ENCODE measurements at regions not wholly inside any gene's neighbourhood (a gene's known extent, or its start where the extent isn't known, plus 50 kb on each side); places are given as distances from the start of the nearest gene placed in this dataset.

- H3K27ac ChIP-seq: no peak overlapping the region
- CTCF ChIA-PET: interaction anchor here (0.6 kb wide), 1 partner anchor 44 kb away, joined by 3 read pairs; no protein-coding TSS in a partner anchor
- TF ChIP-seq CTCF (conservative IDR thresholded peaks at IDR 0.05; ENCODE audit: low read depth): no peak
- POLR2A ChIA-PET (ENCODE audit: low non-redundant PET): no interaction called here
- DNase-seq (ENCODE audit: low spot score): no peak
Observed at GRCh38 chr16:87234601-87235000, 82.6 kb downstream of the C16orf95 start.

DNA sequence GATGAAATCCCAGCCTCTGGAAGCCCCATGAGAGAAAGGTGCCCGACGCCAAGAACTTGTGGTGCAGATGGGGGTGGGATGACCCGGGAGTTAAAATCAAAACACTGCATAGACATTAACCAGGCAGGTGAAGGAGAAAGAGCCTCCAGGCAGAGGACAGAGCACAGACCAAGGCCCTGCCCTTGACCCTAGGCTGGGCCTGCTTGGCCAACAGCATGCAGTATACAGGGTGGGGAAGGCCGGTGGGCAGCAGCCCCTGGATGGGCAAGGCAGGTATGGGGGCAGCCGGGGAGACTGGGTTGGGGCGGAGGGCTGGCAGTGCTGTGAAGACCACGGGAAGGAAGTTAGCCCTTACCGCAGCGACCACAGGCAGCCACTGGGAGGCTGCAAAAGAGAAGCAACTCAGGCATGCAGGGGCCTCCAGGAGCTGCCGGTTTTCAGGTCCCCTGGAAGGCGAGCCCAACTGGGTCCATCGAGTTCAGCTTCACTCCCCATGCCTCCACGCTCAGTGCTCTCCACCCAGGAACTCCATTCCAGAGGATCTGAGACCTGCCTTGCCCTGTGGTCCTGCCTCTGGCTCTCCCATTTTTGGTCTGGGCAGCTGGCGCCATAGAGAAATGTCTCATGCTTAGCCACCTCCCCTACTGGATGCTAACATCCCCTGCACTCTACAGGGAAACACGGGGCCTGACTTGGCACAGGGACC lies 81.2 kb downstream of the C16orf95 start:
- H3K27ac ChIP-seq: no peak overlapping the region
- DNase-seq (ENCODE audit: low spot score): no peak
- TF ChIP-seq CTCF (conservative IDR thresholded peaks at IDR 0.05; ENCODE audit: low read depth): no peak
- ChIA-PET CTCF (interaction anchor here (0.6 kb wide), 2 partner anchors 279 to 691 kb away, joined by 3 read pairs; no protein-coding TSS in a partner anchor), POLR2A (ENCODE audit: low non-redundant PET) (no interaction called here)

DNA sequence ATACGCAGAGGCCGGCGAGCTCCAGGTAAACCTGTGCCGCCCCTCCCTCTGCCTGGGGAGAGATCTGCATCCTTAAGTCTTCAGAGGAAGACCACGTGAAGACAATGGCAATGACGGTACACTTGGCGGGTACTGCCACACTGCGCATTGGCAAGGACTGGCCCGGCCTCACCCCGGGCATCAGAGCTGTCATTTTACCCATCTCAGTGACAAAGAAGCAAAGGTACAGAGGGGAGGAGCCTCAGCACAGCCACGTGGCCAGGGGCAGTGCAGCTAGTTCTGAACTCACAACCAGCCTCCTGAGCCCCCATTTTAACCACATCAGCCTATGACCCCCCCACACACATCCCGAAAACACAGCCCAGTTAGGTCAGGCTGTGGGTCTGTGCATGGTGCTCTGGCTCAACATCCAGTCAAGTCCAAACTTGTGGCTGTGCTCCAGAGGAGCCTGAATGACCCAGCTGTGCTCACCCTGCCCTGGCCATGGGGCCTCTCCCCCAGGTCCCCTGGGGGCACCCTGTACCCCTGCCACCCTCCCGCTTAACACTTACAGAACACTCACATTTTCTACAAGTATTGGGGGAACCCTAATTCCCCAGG lies 80.6 kb downstream of the C16orf95 start:
- CTCF ChIA-PET: interaction anchor here (0.6 kb wide), 3 partner anchors 280 to 692 kb away, joined by 3 read pairs; no protein-coding TSS in a partner anchor
- POLR2A ChIA-PET (ENCODE audit: low non-redundant PET): no interaction called here
- no peak overlapping the region for H3K27ac ChIP-seq
- no peak for DNase-seq (ENCODE audit: low spot score)
- TF ChIP-seq CTCF (conservative IDR thresholded peaks at IDR 0.05; ENCODE audit: low read depth): no peak

GRCh38 chr16:87238361-87238715 lies 78.9 kb downstream of the C16orf95 start:
- DNase-seq (ENCODE audit: low spot score): no peak
- H3K27ac ChIP-seq: peak overlapping the region; percentile 29; the same call in 1 of the 2 replicates
- ChIA-PET POLR2A (ENCODE audit: low non-redundant PET) (no interaction called here), CTCF (interaction anchor here (0.5 to 0.6 kb wide), 2 partner anchors 24 to 161 kb away, joined by 3 to 5 read pairs; no protein-coding TSS in a partner anchor)
- TF ChIP-seq CTCF (conservative IDR thresholded peaks at IDR 0.05; ENCODE audit: low read depth): no peak

DNA sequence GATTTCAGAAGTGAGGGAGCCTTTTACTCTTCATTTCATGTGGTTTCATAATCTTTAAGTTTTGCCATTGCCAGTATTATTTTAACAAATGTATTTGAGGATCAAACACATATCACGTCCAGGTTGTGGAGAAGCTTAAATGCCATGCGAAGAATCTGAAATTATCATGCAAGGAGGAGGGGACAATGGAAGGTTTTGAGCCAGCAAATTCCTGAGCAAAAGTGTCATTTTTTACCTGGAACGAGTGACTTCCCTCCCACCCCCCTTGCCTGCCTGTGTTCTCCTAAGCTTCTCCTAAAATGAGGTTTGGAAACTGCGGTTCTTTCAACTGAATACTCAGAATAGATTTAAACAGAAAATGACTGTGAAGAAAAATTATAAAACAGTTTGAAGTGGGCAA lies 77.6 kb downstream of the C16orf95 start:
- no peak for TF ChIP-seq CTCF (conservative IDR thresholded peaks at IDR 0.05; ENCODE audit: low read depth)
- CTCF ChIA-PET: no interaction called here
- POLR2A ChIA-PET (ENCODE audit: low non-redundant PET): no interaction called here
- no peak overlapping the region for H3K27ac ChIP-seq
- DNase-seq (ENCODE audit: low spot score): no peak

DNA sequence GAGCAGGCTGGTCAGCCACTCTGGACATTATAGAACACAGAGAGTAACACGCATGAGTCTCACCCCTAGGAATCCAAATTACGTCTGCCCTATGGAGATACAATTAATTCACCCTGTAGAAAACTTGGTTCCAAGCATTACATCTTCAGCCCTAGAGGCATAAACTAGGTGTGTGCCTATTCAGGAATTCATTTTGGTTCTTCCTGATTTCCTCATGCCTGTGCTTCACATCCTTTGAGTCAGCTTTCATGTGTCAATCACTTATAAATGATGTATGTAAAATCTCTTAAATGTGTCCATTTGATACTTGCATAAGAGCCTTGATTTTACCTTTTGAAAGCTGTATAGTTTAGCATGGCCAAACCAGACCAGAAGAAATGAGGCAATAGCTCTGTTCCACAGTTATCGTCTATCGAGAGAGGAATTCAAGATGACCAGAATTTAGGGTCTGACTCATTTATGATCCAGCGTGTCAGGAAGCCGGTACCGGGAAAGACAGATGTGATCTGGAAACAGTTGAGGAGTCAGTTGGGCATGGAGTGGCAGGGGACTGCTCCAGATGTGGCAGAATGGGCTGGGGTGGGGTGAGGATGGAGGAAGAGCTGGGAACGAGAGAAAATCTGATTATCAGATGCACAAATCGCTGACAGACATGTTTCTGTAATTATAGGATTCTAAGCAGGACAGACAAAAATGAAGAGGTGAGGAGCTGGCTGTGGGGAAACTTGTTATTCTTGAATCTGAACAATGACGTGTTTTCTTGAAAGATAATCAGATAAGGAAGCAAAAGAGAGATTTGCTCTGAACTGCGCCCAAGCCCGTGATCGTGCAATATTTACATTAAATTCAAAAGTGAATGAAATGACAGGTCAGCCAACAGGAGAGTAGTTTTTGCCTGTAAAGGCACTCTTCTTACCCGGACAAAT lies 76.7 kb downstream of the C16orf95 start:
- ChIA-PET CTCF (interaction anchor here (0.8 kb wide), 1 partner anchor 178 kb away, joined by 3 read pairs; no protein-coding TSS in a partner anchor), POLR2A (ENCODE audit: low non-redundant PET) (no interaction called here)
- peak; percentile 84 for DNase-seq (ENCODE audit: low spot score)
- H3K27ac ChIP-seq: peak overlapping the region; percentile 55; the same call in 1 of the 2 replicates
- no peak for TF ChIP-seq CTCF (conservative IDR thresholded peaks at IDR 0.05; ENCODE audit: low read depth)

Measured in RWPE1 (cell line).